Stimulated activated naive CD8-positive, alpha-beta T cell treated with anti-CD3 and anti-CD28 coated beads, Interleukin-15, amount 100 ng/mL, for 72 hours (primary cell): ENCODE measurements at regions not wholly inside any gene's neighbourhood (a gene's known extent, or its start where the extent isn't known, plus 50 kb on each side); places are given as distances from the start of the nearest gene placed in this dataset.
"Not testable (repeated sequence)": the region's sequence is repeated elsewhere in the genome, so short reads cannot be mapped to it uniquely, and the experiment has no call there.

Experiments
- ATAC-seq: fragments of 150-1000 bp; cut with Tn5 transposase; 2 replicates; pipeline ENCODE4 v1.10.0; 2021; ENCODE audit warnings: mild to moderate bottlenecking, moderate library complexity
- DNase-seq, 2 donors: peaks; one replicate each; pipeline ENCODE4 v3.0.0; 2021 to 2022
- H3K27ac Mint-ChIP-seq, 2 donors: one replicate each; pipeline ENCODE4 v1.8.0; 2022; ENCODE audit warnings: mild to moderate bottlenecking in 2 of 2, mixed read lengths in 2 of 2, moderate library complexity in 2 of 2
- H3K27me3 Mint-ChIP-seq: one replicate; pipeline ENCODE4 v1.8.0; 2022; ENCODE audit warnings: mixed read lengths
- H3K4me1 Mint-ChIP-seq: one replicate; pipeline ENCODE4 v1.8.0; 2022; ENCODE audit warnings: mild to moderate bottlenecking, mixed read lengths
- H3K4me3 Mint-ChIP-seq, 2 donors: one replicate each; pipeline ENCODE4 v1.8.0; 2022; ENCODE audit warnings: mild to moderate bottlenecking in 2 of 2, mixed read lengths in 2 of 2, moderate library complexity in 1 of 2
- H3K9me3 Mint-ChIP-seq, 2 donors: one replicate each; pipeline ENCODE4 v1.8.0; 2022; ENCODE audit warnings: mixed read lengths in 2 of 2

DNA sequence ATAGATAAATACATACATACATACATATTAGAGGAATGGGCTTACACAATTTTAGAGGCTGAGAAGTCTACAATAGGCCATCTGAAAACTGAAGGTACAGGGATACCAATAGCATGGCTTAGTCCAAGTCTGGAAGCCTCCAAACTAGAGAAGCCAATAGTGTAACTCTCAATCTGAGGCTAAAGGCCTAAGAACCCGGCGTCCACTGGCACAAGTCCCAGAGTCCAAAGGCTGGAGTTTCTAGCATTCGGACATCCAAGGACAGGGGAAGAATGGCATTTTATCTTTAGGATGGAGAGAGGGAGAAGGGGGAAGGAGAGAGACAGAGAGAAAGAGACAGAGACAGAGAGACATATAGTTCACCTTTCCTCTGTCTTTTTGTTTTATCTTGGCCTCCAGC lies 63.7 kb upstream of the SYT4 start:
- H3K27me3 Mint-ChIP-seq, result no peaks in the 10 kb centered on the region
- no peaks in the 10 kb centered on the region for H3K4me1 Mint-ChIP-seq
- H3K9me3 Mint-ChIP-seq, result peaks cover 21 to 25% of the 10 kb centered on the region in 2 donors
- DNase-seq (no peak), ATAC-seq (no peak)
- no peak overlapping the region for H3K27ac Mint-ChIP-seq
- H3K4me3 Mint-ChIP-seq, result no peak overlapping the region

DNA sequence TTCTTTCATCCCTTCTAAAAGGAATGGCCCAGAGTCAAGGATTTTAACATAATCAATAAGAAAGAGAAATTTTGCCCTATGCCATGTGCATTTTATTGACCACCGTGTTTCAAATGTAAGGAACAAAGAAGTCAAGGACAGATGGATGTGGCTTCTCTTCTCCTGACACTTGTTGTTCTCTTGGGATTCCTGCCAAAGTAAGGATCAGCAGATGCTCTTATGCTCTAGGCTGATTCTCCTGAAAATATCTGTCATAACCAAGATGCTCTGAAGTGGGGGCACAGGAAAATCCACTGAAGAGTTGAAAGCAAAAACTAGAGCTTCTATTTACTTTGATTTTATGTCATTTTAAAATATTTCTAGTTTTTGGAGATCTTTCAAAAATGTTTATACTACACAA lies 72.9 kb upstream of the SYT4 start:
- H3K27ac Mint-ChIP-seq, result no peak overlapping the region
- peaks cover 8 to 13% of the 10 kb centered on the region in 2 donors for H3K9me3 Mint-ChIP-seq
- no peak for ATAC-seq
- H3K27me3 Mint-ChIP-seq, result no peaks in the 10 kb centered on the region
- DNase-seq, result no peak
- no peaks in the 10 kb centered on the region for H3K4me1 Mint-ChIP-seq
- H3K4me3 Mint-ChIP-seq, result no peak overlapping the region

DNA sequence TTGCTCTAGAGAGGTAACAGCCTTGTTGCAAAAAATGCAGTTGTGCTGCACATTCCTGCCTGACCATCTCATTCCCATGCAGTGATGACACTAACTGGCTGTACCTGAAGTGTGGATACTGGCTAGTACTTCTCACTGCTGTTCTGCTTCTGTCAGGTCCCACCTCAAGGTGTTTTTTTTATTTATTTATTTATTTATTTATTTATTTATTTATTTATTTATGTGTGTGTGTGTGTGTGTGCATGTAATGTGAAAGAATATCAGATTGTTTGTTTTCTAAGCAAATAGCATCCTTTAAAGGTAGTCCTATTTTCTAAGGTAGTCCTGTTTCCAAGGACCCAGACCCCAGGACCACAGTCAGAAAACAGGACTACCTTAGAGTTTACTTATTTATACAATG lies 87.2 kb upstream of the SYT4 start:
- no peak for ATAC-seq
- no peak overlapping the region for H3K4me3 Mint-ChIP-seq
- no peaks in the 10 kb centered on the region for H3K4me1 Mint-ChIP-seq
- H3K27ac Mint-ChIP-seq, result no peak overlapping the region
- no peak for DNase-seq
- no peaks in the 10 kb centered on the region for H3K27me3 Mint-ChIP-seq
- peaks cover 8 to 23% of the 10 kb centered on the region in 2 donors for H3K9me3 Mint-ChIP-seq

DNA sequence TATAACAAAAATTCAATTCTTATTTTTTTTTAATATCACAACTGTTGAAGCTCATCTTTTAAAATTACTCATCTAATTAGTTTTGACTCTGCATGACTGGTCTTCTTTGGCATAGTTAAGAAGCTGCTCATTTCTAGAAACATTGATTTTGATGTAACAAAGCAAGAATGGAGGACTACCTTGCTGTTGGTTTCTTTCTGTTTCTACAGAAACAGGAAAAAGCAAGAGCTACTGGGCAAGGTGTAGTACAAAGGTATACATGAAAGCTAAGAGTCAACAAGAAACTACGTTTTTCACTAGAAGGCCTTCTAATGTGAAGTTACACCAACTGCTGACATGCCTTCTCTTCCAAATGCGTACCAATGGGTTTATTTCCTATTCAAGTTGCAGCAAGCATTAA lies 90.6 kb upstream of the SYT4 start:
- no peaks in the 10 kb centered on the region for H3K27me3 Mint-ChIP-seq
- H3K27ac Mint-ChIP-seq, result no peak overlapping the region
- no peak overlapping the region for H3K4me3 Mint-ChIP-seq
- peaks cover 8 to 14% of the 10 kb centered on the region in 2 donors for H3K9me3 Mint-ChIP-seq
- ATAC-seq (no peak), DNase-seq (no peak)
- no peaks in the 10 kb centered on the region for H3K4me1 Mint-ChIP-seq

DNA sequence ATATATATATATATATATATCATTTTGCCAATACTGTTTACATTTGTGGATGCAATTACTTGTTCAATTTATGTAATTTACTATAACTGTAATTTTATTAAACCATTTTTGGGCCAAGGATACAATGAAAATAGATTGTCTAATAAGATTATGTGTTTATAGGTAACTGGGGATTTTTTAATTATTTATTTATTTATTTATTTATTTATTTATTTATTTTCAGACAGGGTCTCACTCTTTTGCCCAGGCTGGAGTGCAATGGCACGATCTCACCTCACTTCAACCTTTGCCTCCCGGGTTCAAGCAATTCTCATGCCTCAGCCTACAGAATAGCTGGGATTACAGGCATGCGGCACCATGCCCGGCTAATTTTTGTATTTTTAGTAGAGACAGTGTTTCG lies 92.0 kb upstream of the SYT4 start:
- H3K4me1 Mint-ChIP-seq, H3K27me3 Mint-ChIP-seq, H3K4me3 Mint-ChIP-seq, H3K9me3 Mint-ChIP-seq, H3K27ac Mint-ChIP-seq, ATAC-seq, DNase-seq: not testable (repeated sequence)

DNA sequence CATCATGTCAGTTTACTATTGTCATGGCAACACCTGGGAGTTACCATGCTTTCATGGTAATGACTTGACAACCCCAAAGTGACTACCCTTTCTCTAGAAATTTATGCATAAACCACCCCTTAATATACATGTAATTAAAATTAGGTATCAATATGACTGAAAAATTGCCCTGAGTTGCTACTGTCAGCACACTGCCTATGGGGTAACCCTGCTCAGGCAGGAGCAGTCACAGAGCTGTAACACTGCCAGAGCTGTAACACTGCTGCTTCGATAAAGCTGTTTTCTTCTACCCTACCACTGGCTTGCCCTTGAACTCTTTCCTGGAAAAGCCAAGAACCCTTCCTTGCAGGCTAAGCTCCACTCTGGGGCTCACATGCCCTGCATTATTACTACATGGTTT lies 95.5 kb upstream of the SYT4 start:
- Mint-ChIP-seq H3K4me3 (no peak overlapping the region), H3K27me3 (no peaks in the 10 kb centered on the region), H3K9me3 (peaks cover 0 to 6% of the 10 kb centered on the region in 2 donors), H3K27ac (no peak overlapping the region), H3K4me1 (no peaks in the 10 kb centered on the region)
- ATAC-seq (no peak), DNase-seq (no peak)

DNA sequence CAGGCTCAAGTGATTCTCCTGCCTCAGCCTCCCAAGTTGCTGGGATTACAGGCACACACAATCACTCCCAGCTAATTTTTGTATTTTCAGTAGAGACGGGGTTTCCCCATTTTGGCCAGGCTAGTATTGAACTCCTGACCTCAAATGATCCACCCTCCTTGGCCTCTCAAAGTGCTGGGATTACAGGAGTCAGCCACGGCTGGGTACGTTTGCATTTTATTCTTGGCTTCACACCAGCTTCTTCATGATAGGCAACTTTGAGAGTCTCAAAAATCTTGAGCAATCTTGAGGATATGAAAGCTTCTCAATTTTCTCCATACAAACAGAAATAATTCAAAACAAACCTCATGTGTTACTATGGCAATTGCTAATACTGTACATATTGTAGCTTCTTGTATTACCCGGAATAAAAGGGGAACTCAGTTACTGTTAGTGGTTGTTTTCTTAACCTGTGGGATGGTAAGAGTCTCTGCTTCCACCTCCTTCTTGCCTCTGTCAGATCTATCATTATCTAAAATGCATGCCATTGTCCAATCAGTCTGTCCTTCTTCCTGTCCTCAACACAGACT lies 102.9 kb upstream of the SYT4 start:
- ATAC-seq, result no peak
- Mint-ChIP-seq H3K4me1 (no peaks in the 10 kb centered on the region), H3K9me3 (peaks cover 12 to 20% of the 10 kb centered on the region in 2 donors), H3K27ac (no peak overlapping the region), H3K4me3 (no peak overlapping the region), H3K27me3 (no peaks in the 10 kb centered on the region)
- DNase-seq, result no peak

DNA sequence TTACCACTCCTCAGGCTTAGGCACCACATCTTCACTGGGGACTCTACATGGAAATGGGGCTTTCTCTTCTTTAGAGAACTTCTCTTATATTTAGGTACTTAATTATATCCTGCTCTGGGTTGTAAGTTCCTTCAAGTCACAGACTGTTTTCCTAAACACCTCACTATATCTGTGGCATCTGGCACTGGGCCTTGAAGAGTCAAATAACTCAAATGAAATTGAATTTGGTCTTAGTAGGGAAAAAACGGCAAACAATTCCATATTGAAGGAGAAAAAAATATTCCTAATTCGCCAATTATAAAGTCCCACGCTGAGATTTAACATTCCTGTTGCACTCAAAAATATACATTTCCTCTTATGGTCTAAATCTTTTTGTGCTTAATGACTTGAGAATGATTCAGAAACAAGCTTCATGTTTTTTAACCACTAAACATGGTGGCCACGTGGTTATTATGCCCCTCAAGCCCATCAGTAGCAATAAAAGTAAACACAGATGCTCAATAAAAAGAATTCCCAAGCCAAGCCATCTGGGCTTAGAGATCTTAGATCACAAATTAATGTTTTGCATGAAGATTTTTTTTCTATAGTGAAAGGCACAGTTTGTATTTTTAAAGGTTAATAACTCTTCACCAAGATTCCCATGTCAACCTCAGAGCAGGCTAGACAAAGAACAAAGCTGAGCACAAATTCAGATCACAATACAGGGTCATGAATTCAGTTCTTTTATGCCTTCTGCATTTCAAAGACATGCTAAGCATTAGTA lies 105.5 kb upstream of the SYT4 start:
- ATAC-seq (no peak), DNase-seq (no peak)
- Mint-ChIP-seq H3K27ac (no peak overlapping the region), H3K27me3 (no peaks in the 10 kb centered on the region), H3K4me3 (no peak overlapping the region), H3K9me3 (peaks cover 12 to 14% of the 10 kb centered on the region in 2 donors), H3K4me1 (no peaks in the 10 kb centered on the region)

DNA sequence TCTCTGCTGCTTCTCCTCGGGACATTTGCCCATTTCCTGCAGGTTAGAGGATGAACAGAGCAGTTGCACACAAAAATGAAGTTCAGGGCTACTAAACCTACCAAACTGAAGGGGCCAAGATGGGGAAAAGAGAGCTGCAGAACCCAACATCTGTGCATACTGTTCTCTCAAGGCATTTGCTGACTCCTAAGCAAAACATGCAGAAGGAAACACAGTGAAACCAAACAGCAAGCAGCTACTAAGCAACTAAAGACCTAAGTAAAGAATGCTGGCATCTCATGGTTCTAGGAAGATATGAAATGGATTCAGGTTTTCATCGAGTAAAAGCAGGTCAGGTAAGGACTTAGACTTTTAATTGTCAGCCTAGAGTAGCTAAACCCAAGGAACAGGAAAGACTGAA lies 111.9 kb upstream of the SYT4 start:
- Mint-ChIP-seq H3K4me3 (no peak overlapping the region), H3K4me1 (no peaks in the 10 kb centered on the region), H3K27ac (no peak overlapping the region), H3K9me3 (no peaks in the 10 kb centered on the region), H3K27me3 (no peaks in the 10 kb centered on the region)
- no peak for ATAC-seq
- no peak for DNase-seq

DNA sequence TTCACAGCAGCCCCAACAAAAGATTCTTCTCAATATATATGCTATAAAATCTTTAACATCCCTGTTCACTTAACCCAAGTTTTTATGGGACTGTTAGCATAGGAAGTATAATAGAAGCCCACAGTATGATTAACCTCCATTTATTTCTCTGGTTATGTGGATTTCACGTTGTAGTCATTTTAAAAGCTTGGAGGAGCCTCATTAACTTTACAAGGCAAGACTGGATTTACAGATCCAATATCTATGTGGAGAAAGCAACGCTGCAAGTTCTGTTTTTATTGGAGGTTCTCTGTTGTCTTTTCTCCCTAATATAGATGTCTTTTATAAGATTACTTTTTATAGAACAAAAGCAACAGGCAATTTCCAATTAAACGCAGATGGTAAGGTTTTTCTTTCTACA lies 114.9 kb upstream of the SYT4 start:
- no peaks in the 10 kb centered on the region for H3K27me3 Mint-ChIP-seq
- no peak for DNase-seq
- H3K4me3 Mint-ChIP-seq, result no peak overlapping the region
- ATAC-seq, result no peak
- no peaks in the 10 kb centered on the region for H3K4me1 Mint-ChIP-seq
- no peaks in the 10 kb centered on the region for H3K9me3 Mint-ChIP-seq
- no peak overlapping the region for H3K27ac Mint-ChIP-seq

DNA sequence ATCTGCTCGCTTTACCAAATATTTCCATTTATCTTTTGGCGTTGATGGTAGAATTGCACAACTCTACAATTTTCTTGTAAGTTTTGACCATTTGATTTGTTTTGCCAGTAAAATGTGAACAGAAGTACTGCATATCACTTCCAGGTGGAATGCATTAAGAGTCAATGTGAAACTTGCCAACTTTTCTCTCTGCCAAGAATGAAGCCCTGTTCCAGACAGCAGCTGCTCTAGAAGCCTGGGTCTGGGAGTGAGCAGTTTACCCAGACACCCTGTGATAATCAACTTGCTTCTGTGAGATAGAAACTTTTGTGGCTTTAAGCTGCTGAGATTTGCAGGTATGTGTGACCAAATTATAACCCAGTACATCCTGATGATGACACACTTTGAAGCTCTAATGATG lies 115.9 kb upstream of the SYT4 start:
- Mint-ChIP-seq H3K9me3 (no peaks in the 10 kb centered on the region), H3K4me1 (no peaks in the 10 kb centered on the region), H3K4me3 (no peak overlapping the region), H3K27ac (no peak overlapping the region), H3K27me3 (no peaks in the 10 kb centered on the region)
- DNase-seq (no peak), ATAC-seq (no peak)

DNA sequence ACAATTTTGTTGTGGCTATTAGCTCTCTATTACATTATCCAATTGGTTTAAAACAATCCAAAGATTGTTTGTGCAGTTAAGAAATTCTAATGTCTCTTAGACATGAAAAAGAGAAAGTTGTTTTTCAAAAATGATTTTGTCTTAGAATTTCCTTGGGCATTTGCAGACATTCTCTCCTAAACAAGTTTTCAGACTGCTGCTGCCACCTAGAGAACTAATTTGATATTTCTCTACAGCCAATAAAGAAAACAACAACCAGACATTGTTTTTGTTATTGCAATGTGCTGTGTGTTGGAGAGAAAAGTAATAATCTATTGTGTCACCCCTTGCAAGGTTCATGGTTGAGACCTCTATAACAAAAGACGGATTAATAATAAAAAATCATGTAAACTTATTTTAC lies 119.0 kb upstream of the SYT4 start:
- Mint-ChIP-seq H3K9me3 (peaks cover 5 to 10% of the 10 kb centered on the region in 2 donors), H3K4me1 (no peaks in the 10 kb centered on the region), H3K4me3 (no peak overlapping the region), H3K27ac (no peak overlapping the region), H3K27me3 (no peaks in the 10 kb centered on the region)
- no peak for ATAC-seq
- DNase-seq, result no peak

DNA sequence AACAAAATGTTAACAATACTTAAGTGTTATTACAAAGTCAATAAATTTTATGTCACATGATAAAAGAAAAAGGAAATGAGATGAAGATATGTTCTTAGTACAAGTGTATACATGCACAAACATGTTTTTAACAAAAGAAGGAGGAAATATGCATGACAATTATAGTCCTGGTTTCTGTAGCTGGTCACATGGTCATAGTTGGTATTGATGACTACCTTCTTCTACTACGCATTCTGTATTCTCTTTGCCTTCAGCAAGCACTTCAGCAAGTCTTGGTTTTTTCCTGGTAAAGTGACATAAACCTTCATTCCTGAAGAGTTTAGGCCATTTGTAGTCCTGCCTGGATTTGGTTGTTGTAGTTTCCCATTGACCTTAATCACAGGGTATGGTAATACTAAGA lies 121.3 kb upstream of the SYT4 start:
- H3K9me3 Mint-ChIP-seq, result peaks cover 5 to 16% of the 10 kb centered on the region in 2 donors
- no peaks in the 10 kb centered on the region for H3K4me1 Mint-ChIP-seq
- DNase-seq, result no peak
- H3K27ac Mint-ChIP-seq, result no peak overlapping the region
- no peaks in the 10 kb centered on the region for H3K27me3 Mint-ChIP-seq
- H3K4me3 Mint-ChIP-seq, result no peak overlapping the region
- ATAC-seq, result no peak

DNA sequence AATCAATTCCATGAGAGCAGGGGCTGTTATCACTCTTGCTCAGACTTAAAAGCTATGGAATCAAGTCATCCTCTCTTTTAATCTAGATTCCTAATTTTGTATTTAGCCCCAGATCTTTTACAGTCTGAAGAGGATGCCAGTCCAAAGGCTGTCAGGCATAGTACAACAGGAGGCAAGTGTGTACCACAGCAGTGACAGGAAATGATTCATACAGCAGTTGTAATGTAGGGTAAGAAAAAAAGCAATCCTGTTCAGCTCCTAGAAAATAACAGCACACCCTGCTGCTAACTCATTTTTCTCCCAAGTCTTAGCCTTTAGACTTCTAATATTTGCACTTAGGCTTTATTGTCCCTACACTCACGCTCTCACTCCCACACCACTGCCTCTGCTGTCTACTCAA lies 127.8 kb upstream of the SYT4 start:
- Mint-ChIP-seq H3K27ac (no peak overlapping the region), H3K9me3 (peaks cover 8 to 30% of the 10 kb centered on the region in 2 donors), H3K4me1 (no peaks in the 10 kb centered on the region), H3K27me3 (no peaks in the 10 kb centered on the region), H3K4me3 (no peak overlapping the region)
- ATAC-seq (no peak), DNase-seq (no peak)

DNA sequence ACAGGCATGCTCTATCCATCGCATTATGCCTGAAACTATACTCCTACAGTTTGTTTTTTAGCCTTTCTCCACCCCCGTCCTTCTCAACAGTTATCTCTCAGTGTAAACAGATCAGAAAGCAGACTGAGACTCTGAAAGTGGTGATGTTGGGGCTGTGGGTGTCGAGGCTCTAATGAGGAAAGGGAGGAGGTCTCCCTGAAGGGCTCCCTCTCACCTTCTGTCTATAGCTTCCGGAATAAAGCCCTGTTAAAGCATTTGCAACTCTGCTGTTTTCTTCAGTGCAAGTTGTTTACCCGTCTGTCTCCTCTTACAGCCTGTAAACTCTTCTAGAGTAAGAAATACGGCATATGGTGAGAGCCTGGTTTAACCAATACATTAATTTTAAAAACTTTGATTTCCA lies 136.7 kb upstream of the SYT4 start:
- DNase-seq, result no peak
- Mint-ChIP-seq H3K9me3 (no peaks in the 10 kb centered on the region), H3K4me1 (no peaks in the 10 kb centered on the region), H3K27me3 (no peaks in the 10 kb centered on the region), H3K4me3 (no peak overlapping the region), H3K27ac (no peak overlapping the region)
- no peak for ATAC-seq

DNA sequence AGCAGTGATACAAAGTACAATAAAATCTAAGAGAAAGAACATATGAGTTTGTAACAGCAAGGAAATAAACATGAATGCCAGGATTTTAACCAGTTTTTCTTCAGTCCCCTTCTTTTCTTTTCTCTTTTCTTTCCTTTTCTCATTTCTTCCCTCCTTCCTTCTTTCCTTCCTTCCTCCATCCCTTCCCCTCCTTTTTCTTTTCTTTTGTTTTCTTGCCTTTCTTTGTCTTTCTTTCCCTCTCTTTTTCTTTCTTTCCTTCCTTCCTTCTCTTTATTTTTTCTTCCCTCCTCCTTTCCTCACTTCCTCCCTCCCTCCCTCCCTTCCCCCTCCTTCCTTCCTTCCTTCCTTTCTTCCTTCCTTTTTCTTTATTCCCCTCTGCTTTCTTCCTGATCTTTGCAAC lies 142.8 kb upstream of the SYT4 start:
- Mint-ChIP-seq H3K4me3 (no peak overlapping the region), H3K27ac (no peak overlapping the region), H3K27me3 (no peaks in the 10 kb centered on the region), H3K9me3 (no peaks in the 10 kb centered on the region), H3K4me1 (no peaks in the 10 kb centered on the region)
- DNase-seq (no peak), ATAC-seq (no peak)

DNA sequence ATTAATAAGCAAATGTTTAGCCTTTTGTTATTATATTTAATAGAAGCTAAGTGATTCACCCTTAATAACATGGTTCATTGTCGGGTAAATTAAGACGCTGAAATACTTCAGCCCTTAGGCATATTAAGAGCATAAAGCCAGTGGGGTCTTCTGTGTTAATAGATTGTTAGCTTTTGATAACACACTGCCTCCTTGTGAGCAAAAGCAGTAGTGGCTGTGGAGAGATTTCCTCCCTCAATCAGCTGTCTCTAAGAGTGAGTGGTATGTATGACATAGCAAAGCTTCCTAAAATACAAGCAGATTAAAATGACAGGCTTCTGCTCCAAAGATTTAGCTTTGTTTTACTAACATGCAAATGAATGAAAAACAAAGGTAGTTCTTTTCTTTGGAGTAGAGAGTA lies 143.7 kb upstream of the SYT4 start:
- Mint-ChIP-seq H3K27ac (no peak overlapping the region), H3K4me3 (no peak overlapping the region), H3K4me1 (no peaks in the 10 kb centered on the region), H3K9me3 (peaks cover 7% of the 10 kb centered on the region in 2 donors), H3K27me3 (no peaks in the 10 kb centered on the region)
- no peak for DNase-seq
- no peak for ATAC-seq
